GM12873 (cell line): ENCODE measurements at regions not wholly inside any gene's neighbourhood (a gene's known extent, or its start where the extent isn't known, plus 50 kb on each side); places are given as distances from the start of the nearest gene placed in this dataset.

ENCODE experiments used
- CTCF ChIP-seq: IDR thresholded peaks from 2 replicates; pipeline ENCODE4 v1.5.1; 2012; ENCODE audit warnings: low read depth, mild to moderate bottlenecking, moderate library complexity, low read length, control low read depth; ENCODE audit not compliant: insufficient read depth; ENCODE audit errors: missing control alignments

DNA sequence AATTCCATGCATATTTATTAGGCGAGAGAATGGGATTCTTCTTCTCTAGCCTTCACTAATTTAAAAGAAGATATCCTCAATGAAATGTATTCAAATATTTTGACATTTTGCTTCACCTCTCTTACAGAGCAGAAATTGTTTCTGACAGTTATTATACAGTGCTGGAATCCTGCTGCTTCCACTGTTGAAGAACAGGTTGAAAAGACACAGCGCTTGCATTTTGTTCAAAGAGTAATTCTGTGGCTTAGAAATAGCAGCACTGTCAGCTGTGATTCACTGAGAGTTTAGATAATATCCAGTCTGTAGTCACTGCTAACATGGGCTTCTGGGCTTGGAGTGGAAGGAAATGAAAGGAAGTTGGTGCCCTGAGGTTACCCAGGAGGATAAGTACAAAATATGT lies 117.1 kb upstream of the FBXL4 start:
- no peak for TF ChIP-seq CTCF

DNA sequence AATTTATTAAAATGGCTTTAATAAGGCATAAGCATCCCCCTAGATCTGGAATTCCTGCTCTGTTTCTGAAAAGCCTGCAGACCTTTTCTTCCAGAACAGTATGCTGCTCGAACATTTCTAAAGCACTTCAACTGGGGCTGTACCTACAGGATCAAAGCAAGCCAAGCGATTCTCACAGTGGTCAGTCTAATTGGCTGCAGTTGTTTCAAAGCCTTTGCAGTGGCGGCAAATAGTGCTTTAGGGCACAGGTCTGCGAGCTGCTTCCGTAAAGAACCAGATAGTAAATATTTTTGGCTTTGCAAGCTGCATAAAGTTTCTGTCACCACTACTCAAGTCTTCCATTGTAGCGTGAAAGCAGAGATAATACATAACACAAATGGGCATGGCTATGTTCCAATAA lies 88.9 kb upstream of the FBXL4 start:
- TF ChIP-seq CTCF, result no peak

- TF ChIP-seq CTCF, result no peak
These were observed 84.7 kb upstream of the FBXL4 start for GRCh38 chr6:99032396-99032795.

DNA sequence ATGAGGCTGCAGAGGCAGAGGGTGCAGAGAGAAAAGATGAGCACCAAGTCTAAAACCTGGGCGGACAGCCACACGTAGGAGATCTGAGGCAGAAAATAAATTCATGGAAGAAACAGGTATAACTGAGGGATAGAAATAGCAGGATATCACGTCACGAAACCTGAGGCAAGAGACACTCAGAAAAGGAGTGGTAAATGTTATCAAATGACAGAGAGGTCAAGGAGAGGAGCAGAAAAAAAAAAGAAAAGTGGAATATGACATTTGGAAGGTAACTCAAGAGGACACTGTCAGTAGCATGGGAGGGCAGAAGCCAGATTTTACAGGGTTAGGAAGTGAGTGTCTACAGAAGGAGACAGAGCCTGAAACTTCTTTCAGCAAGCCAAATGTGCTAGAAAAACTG lies 84.2 kb upstream of the FBXL4 start:
- no peak for TF ChIP-seq CTCF

DNA sequence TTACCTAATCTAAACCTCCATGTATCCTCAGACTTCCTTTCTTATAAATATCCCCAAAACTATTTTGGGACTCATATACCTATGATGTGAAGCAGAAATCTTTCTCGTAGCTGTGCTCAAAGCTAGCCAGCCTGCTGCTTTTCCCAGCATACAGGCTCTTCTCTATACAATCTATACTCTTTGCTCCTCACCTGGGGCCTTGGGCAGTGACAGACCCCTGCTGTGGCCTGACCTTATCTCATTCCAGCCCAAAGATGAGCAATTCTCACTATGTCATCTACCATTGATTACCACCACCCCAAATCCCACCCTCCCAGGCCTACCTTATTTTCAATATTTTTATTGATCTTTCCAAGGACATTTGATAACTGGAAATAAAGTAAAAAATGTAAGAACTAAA lies 83.2 kb upstream of the FBXL4 start:
- TF ChIP-seq CTCF, result no peak

- TF ChIP-seq CTCF, result no peak
These were observed 78.4 kb upstream of the FBXL4 start for GRCh38 chr6:99026135-99026534.

DNA sequence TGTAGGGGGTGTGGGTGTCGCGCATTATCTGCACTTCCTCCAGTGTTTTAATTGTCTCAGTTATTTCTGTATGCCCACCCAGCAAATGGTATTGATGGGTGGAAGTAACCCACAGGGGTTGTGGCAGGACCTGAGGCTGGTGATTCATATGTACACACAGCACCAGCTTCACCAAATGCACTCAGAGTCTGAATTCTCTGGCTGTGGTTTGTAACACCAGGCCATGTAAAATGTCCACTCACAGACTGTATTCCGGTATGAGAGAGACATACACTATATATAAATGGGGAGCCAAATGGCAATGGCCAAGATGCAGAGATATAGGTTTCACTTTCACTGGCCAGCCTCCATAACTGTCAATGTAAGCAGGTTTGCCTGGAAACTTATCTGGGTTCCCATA lies 76.3 kb upstream of the FBXL4 start:
- no peak for TF ChIP-seq CTCF
